ENCODE measurements at regions not wholly inside any gene's neighbourhood (a gene's known extent, or its start where the extent isn't known, plus 50 kb on each side); places are given as distances from the start of the nearest gene placed in this dataset.

- H3K9me1 ChIP-seq (ENCODE audit: control insufficient read depth, extremely low read depth, insufficient read depth, low read length), result no peaks in the 10 kb centered on the region
- no peak overlapping the region for H3K4me2 ChIP-seq (ENCODE audit: control insufficient read depth, extremely low read depth, insufficient read depth, low read depth, low read length)
- TF ChIP-seq EZH2 (IDR thresholded peaks at IDR 0.05; ENCODE audit: low read length) (no peak), CTCF (optimal IDR thresholded peaks at IDR 0.05 in 1 of 3, IDR thresholded peaks at IDR 0.05 in 1 of 3, conservative IDR thresholded peaks at IDR 0.05 in 1 of 3; ENCODE audit: extremely low read depth in 1 of 3, insufficient read depth in 2 of 3, low read length in 3 of 3) (no peak)
- no peak for FAIRE-seq
- H3K9ac ChIP-seq (ENCODE audit: control insufficient read depth, extremely low read depth, insufficient read depth, low read length), result no peak overlapping the region
- H3K79me2 ChIP-seq (ENCODE audit: control insufficient read depth, insufficient read depth, low read length), result no peaks in the 10 kb centered on the region
- no peaks in the 10 kb centered on the region for H3K36me3 ChIP-seq (ENCODE audit: control insufficient read depth in 2 of 2, extremely low read depth in 1 of 2, insufficient read depth in 2 of 2, low read length in 2 of 2)
- H3K27me3 ChIP-seq (ENCODE audit: control insufficient read depth, extremely low read depth, insufficient read depth, low read length), result no peaks in the 10 kb centered on the region
- no peaks in the 10 kb centered on the region for H3K4me1 ChIP-seq (ENCODE audit: control insufficient read depth, extremely low read depth, insufficient read depth, low read length)
- no peak overlapping the region for H2AFZ ChIP-seq (ENCODE audit: control insufficient read depth, low read length)
- no peaks in the 10 kb centered on the region for H4K20me1 ChIP-seq (ENCODE audit: control insufficient read depth, extremely low read depth, insufficient read depth, low read length)
- H3K4me3 ChIP-seq (ENCODE audit: control insufficient read depth in 2 of 3, extremely low read depth in 1 of 3, insufficient read depth in 2 of 3, low read depth in 1 of 3, low read length in 3 of 3), result no peak overlapping the region
- dilution Hi-C loops (cut with MboI; ENCODE audit: extremely low pct_ligation_motif_present, low sequenced_read_pairs), result no loop called here
- DNase-seq (ENCODE audit: low read depth, low spot score), result no peak
- H3K27ac ChIP-seq (ENCODE audit: control insufficient read depth, insufficient read depth, low read length), result no peak overlapping the region
- no peaks in the 10 kb centered on the region for H3K9me3 ChIP-seq (ENCODE audit: control insufficient read depth, low read depth, low read length)
Measured at GRCh38 chr5:42242210-42242609, 181.0 kb upstream of the GHR start.

GRCh38 chr5:42242881-42243485 lies 180.3 kb upstream of the GHR start:
- TF ChIP-seq EZH2 (IDR thresholded peaks at IDR 0.05; ENCODE audit: low read length) (no peak), CTCF (optimal IDR thresholded peaks at IDR 0.05 in 1 of 3, IDR thresholded peaks at IDR 0.05 in 1 of 3, conservative IDR thresholded peaks at IDR 0.05 in 1 of 3; ENCODE audit: extremely low read depth in 1 of 3, insufficient read depth in 2 of 3, low read length in 3 of 3) (no peak)

More at GRCh38 chr5:42242881-42243485, 180.3 kb upstream of the GHR start:
- Histone ChIP-seq H4K20me1 (ENCODE audit: control insufficient read depth, extremely low read depth, insufficient read depth, low read length) (no peaks in the 10 kb centered on the region), H2AFZ (ENCODE audit: control insufficient read depth, low read length) (no peak overlapping the region), H3K4me2 (ENCODE audit: control insufficient read depth, extremely low read depth, insufficient read depth, low read depth, low read length) (no peak overlapping the region), H3K9me3 (ENCODE audit: control insufficient read depth, low read depth, low read length) (no peaks in the 10 kb centered on the region), H3K36me3 (ENCODE audit: control insufficient read depth in 2 of 2, extremely low read depth in 1 of 2, insufficient read depth in 2 of 2, low read length in 2 of 2) (no peaks in the 10 kb centered on the region), H3K79me2 (ENCODE audit: control insufficient read depth, insufficient read depth, low read length) (no peaks in the 10 kb centered on the region), H3K4me1 (ENCODE audit: control insufficient read depth, extremely low read depth, insufficient read depth, low read length) (no peaks in the 10 kb centered on the region), H3K9ac (ENCODE audit: control insufficient read depth, extremely low read depth, insufficient read depth, low read length) (no peak overlapping the region), H3K9me1 (ENCODE audit: control insufficient read depth, extremely low read depth, insufficient read depth, low read length) (no peaks in the 10 kb centered on the region), H3K4me3 (ENCODE audit: control insufficient read depth in 2 of 3, extremely low read depth in 1 of 3, insufficient read depth in 2 of 3, low read depth in 1 of 3, low read length in 3 of 3) (no peak overlapping the region), H3K27me3 (ENCODE audit: control insufficient read depth, extremely low read depth, insufficient read depth, low read length) (no peaks in the 10 kb centered on the region), H3K27ac (ENCODE audit: control insufficient read depth, insufficient read depth, low read length) (no peak overlapping the region)
- dilution Hi-C loops (cut with MboI; ENCODE audit: extremely low pct_ligation_motif_present, low sequenced_read_pairs), result no loop called here
- no peak for DNase-seq (ENCODE audit: low read depth, low spot score)
- no peak for FAIRE-seq
